ENCODE measurements at regions not wholly inside any gene's neighbourhood (a gene's known extent, or its start where the extent isn't known, plus 50 kb on each side); places are given as distances from the start of the nearest gene placed in this dataset.

DNA sequence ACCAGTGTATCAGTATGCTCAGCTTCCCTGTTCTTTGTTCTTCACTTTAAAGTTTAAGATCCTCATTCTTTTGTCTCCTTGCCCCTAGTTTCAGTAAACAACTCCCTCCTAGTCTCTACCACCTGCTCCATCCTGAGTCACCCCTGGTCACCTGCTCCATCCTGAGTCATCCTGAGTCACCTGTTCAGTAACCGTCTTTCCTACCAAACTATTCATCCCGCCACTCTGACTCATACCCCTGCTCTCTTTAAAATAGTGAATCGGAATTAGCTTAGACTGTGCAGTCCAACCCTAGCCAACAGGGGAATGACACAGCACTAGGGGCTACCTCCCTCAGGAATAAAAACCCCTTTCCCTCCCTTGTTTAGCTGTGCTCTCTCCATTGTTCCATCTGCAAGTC is 888.1 kb upstream of the MDGA2 start:
- TF ChIP-seq CTCF (IDR thresholded peaks at IDR 0.05): no peak
- no peak for TF ChIP-seq POLR2A (IDR thresholded peaks at IDR 0.05)

Data from adrenal gland (tissue), 5 donors.